Endothelial cell of umbilical vein (primary cell): ENCODE measurements at regions not wholly inside any gene's neighbourhood (a gene's known extent, or its start where the extent isn't known, plus 50 kb on each side); places are given as distances from the start of the nearest gene placed in this dataset.

Experiments
- BruUV-seq: library from RNA; stranded (reverse); fragments of 400-500 nt; replicated peaks from 2 replicates; lab custom pipeline; 2021; lab: Mats Ljungman, UMichigan
- CTCF ChIA-PET: fragments of 300-600, 350-600 bp; sonication (Branson Sonifier 250); formaldehyde crosslinking; loops from one replicate; lab custom pipeline; 2021; ENCODE audit warnings: antibody characterized with exemption, inconsistent platforms; lab: Charles Lee
- POLR2A ChIA-PET: fragments of 300-600, 350-600 bp; sonication (Branson Sonifier 250); formaldehyde crosslinking; loops from one replicate; lab custom pipeline; 2021; ENCODE audit warnings: antibody characterized with exemption, inconsistent platforms; lab: Charles Lee
- DNase-seq: peaks from one replicate; pipeline ENCODE4 v3.0.0-alpha.2; 2011; ENCODE audit warnings: low read depth, low spot score
- FAIRE-seq: peaks from 2 replicates; lab custom pipeline; 2011; peaks lifted over from hg19 to GRCh38; lab: Jason Lieb, UNC
- H2AFZ ChIP-seq: 2 replicates; pipeline ENCODE4 v1.6.0; 2012; ENCODE audit warnings: low read depth, low read length, control low read depth, inconsistent platforms
- H3K27ac ChIP-seq: 2 replicates; pipeline ENCODE4 v1.5.1; 2011; ENCODE audit warnings: low read depth, mild to moderate bottlenecking, control low read depth, low read length, moderate library complexity; ENCODE audit not compliant: insufficient read depth
- H3K27me3 ChIP-seq, 2 experiments: 2 replicates each; pipeline versions ENCODE4 v1.6.0 to v1.6.1; 2011; ENCODE audit warnings: low read length in 2 of 2, mixed read lengths in 1 of 2; ENCODE audit not compliant: control insufficient read depth in 2 of 2, insufficient read depth in 2 of 2
- H3K36me3 ChIP-seq, 2 experiments: 2 replicates in 1 of 2; 3 replicates in 1 of 2; pipeline ENCODE4 v1.5.1; 2011; ENCODE audit warnings: low read length in 2 of 2, mild to moderate bottlenecking in 1 of 2, moderate library complexity in 1 of 2; ENCODE audit not compliant: control insufficient read depth in 2 of 2, insufficient read depth in 2 of 2; ENCODE audit errors: extremely low read depth in 1 of 2
- H3K4me1 ChIP-seq: 3 replicates; pipeline ENCODE4 v1.5.1; 2011; ENCODE audit warnings: mild to moderate bottlenecking, low read length; ENCODE audit not compliant: control insufficient read depth, insufficient read depth; ENCODE audit errors: extremely low read depth
- H3K4me2 ChIP-seq: 2 replicates; pipeline ENCODE4 v1.6.1; 2011; ENCODE audit warnings: low read length, control low read depth, mixed read lengths; ENCODE audit not compliant: insufficient read depth
- H3K4me3 ChIP-seq, 3 experiments: fragments of 200-600 bp in 1 of 3; sonication (generic), shearing (Covaris generic) in 1 of 3; replicated peaks in 1 of 3; 2 replicates each; pipeline ENCODE4 v1.5.1; 2011 to 2016; ENCODE audit warnings: control low read depth in 3 of 3, low read length in 3 of 3, mild to moderate bottlenecking in 2 of 3, inconsistent platforms in 1 of 3, low read depth in 1 of 3, moderate library complexity in 1 of 3; ENCODE audit not compliant: insufficient read depth in 1 of 3
- H3K79me2 ChIP-seq: 2 replicates; pipeline ENCODE4 v1.6.0; 2012; ENCODE audit warnings: low read length, inconsistent platforms; ENCODE audit not compliant: control insufficient read depth, insufficient read depth
- H3K9ac ChIP-seq: replicated peaks from 2 replicates; pipeline ENCODE3; 2011; ENCODE audit warnings: low read length, control low read depth; ENCODE audit not compliant: insufficient read depth; ENCODE audit errors: extremely low read depth
- H3K9me1 ChIP-seq: replicated peaks from 3 replicates; pipeline ENCODE4 v1.6.0; 2011; ENCODE audit warnings: mild to moderate bottlenecking, low read length; ENCODE audit not compliant: control insufficient read depth, insufficient read depth; ENCODE audit errors: extremely low read depth
- H3K9me3 ChIP-seq: replicated peaks from 2 replicates; pipeline ENCODE4 v1.5.1; 2012; ENCODE audit warnings: low read length, inconsistent platforms; ENCODE audit not compliant: control insufficient read depth, insufficient read depth
- H4K20me1 ChIP-seq: replicated peaks from 2 replicates; pipeline ENCODE3; 2011; ENCODE audit warnings: mild to moderate bottlenecking, low read length; ENCODE audit not compliant: control insufficient read depth, insufficient read depth; ENCODE audit errors: extremely low read depth
- CTCF ChIP-seq, 2 donors: IDR thresholded peaks; 1 replicate in 1 of 2; 2 replicates in 1 of 2; pipeline ENCODE4 v1.5.1; 2011; ENCODE audit warnings: low read length in 2 of 2, mild to moderate bottlenecking in 2 of 2, moderate library complexity in 2 of 2, control low read depth in 1 of 2, inconsistent platforms in 1 of 2, low read depth in 1 of 2; ENCODE audit not compliant: insufficient read depth in 1 of 2; ENCODE audit errors: extremely low read depth in 1 of 2
- EZH2 ChIP-seq: IDR thresholded peaks from 2 replicates; pipeline ENCODE4 v1.6.1; 2012; ENCODE audit warnings: borderline replicate concordance, low read depth, mild to moderate bottlenecking, moderate library complexity, low read length, inconsistent platforms; ENCODE audit not compliant: severe bottlenecking
- FOS ChIP-seq: IDR thresholded peaks from 2 replicates; pipeline ENCODE4 v1.6.1; 2011; ENCODE audit warnings: mild to moderate bottlenecking, low read length, moderate library complexity, borderline replicate concordance; ENCODE audit not compliant: insufficient read depth
- GATA2 ChIP-seq: IDR thresholded peaks from 2 replicates; pipeline ENCODE4 v1.7.0; 2011; ENCODE audit warnings: low read depth, mild to moderate bottlenecking, moderate library complexity, mixed read lengths, low read length; ENCODE audit not compliant: insufficient read length, insufficient read depth
- JUN ChIP-seq: IDR thresholded peaks from 2 replicates; pipeline ENCODE4 v1.6.1; 2011; ENCODE audit warnings: borderline replicate concordance, low read depth; ENCODE audit not compliant: insufficient read length, insufficient read depth
- MAX ChIP-seq: IDR thresholded peaks from 2 replicates; pipeline ENCODE4 v1.6.1; 2011; ENCODE audit not compliant: insufficient read depth, insufficient read length
- MYC ChIP-seq: IDR thresholded peaks from one replicate; pipeline ENCODE4 v1.6.1; 2011; ENCODE audit warnings: mild to moderate bottlenecking, low read depth, low read length
- POLR2A ChIP-seq: IDR thresholded peaks from 2 replicates; pipeline ENCODE4 v1.6.1; 2012; ENCODE audit warnings: low read depth, mild to moderate bottlenecking, control low read depth, low read length
- POLR2AphosphoS5 ChIP-seq: IDR thresholded peaks from 2 replicates; pipeline ENCODE4 v1.6.1; 2012; ENCODE audit warnings: low read depth, mild to moderate bottlenecking, control low read depth, low read length, moderate library complexity; ENCODE audit not compliant: insufficient read depth
- dilution Hi-C: fragments of 300-500 bp; cut with MboI; formaldehyde crosslinking; loops from one replicate; pipeline ENCODE4 v1.15.0; 2019; ENCODE audit warnings: low sequenced_read_pairs; ENCODE audit not compliant: extremely low pct_ligation_motif_present
- intact Hi-C: fragments of 100-400 bp; cut with micrococcal nuclease; formaldehyde crosslinking; loops from one replicate; pipeline ENCODE4 v1.10.0; 2022

- Histone ChIP-seq H3K4me3 (no peak overlapping the region), H3K79me2 (no peaks in the 10 kb centered on the region), H3K36me3 (no peaks in the 10 kb centered on the region), H4K20me1 (no peaks in the 10 kb centered on the region), H3K9ac (no peak overlapping the region), H2AFZ (no peak overlapping the region), H3K9me1 (no peaks in the 10 kb centered on the region), H3K27ac (no peak overlapping the region), H3K4me1 (no peaks in the 10 kb centered on the region), H3K9me3 (no peaks in the 10 kb centered on the region), H3K4me2 (no peak overlapping the region), H3K27me3 (no peaks in the 10 kb centered on the region)
- FAIRE-seq (no peak), DNase-seq (no peak)
- intact Hi-C loops (no loop called here), dilution Hi-C loops (no loop called here)
- TF ChIP-seq MYC (no peak), POLR2AphosphoS5 (no peak), FOS (no peak), POLR2A (no peak), EZH2 (no peak), CTCF (IDR thresholded peaks at IDR 0.05; ENCODE audit: extremely low read depth in 1 of 2, insufficient read depth in 1 of 2, low read depth in 1 of 2, low read length in 2 of 2) (no peak), JUN (no peak), GATA2 (no peak), MAX (no peak)
- ChIA-PET POLR2A (no interaction called here), CTCF (no interaction called here)
- BruUV-seq, result no TSS peak
Observed at GRCh38 chr20:46798430-46798829, 89.0 kb downstream of the SLC2A10 start.
